SK-N-SH (cell line): ENCODE measurements at regions not wholly inside any gene's neighbourhood (a gene's known extent, or its start where the extent isn't known, plus 50 kb on each side); places are given as distances from the start of the nearest gene placed in this dataset.

ENCODE experiments used
- CTCF ChIA-PET: fragments of 300-600, 350-600 bp; formaldehyde crosslinking; extraction: SDS; loops from one replicate; lab custom pipeline; 2021; lab: Yijun Ruan, JAX
- POLR2A ChIA-PET: fragments of 350-600 bp; sonication (Branson Sonifier 250); formaldehyde crosslinking; extraction: SDS; loops from one replicate; lab custom pipeline; 2020; ENCODE audit warnings: antibody characterized with exemption, inconsistent platforms; lab: Yijun Ruan, JAX
- DNase-seq: peaks from one replicate; pipeline ENCODE4 v3.0.0; 2012
- H2AFZ ChIP-seq: fragments of 200-600 bp; sonication (generic); 2 replicates; pipeline ENCODE4 v1.8.1; 2016; ENCODE audit warnings: antibody characterized with exemption, mild to moderate bottlenecking, low read depth
- H3F3A ChIP-seq: fragments of 200-600 bp; sonication (generic); replicated peaks from 2 replicates; pipeline ENCODE3; 2016; ENCODE audit warnings: antibody characterized with exemption, mild to moderate bottlenecking; ENCODE audit not compliant: insufficient read depth
- H3K27ac ChIP-seq, 2 experiments: fragments of 200-500 bp in 1 of 2; fragments of 200-600 bp in 1 of 2; sonication (Bioruptor generic) in 1 of 2; sonication (generic), shearing (Covaris generic) in 1 of 2; 2 replicates each; pipeline versions ENCODE4 v1.5.1 to v1.6.1; 2014 to 2016; ENCODE audit warnings: low read depth in 2 of 2, inconsistent platforms in 1 of 2, low read length in 1 of 2, mild to moderate bottlenecking in 1 of 2, mixed read lengths in 1 of 2
- H3K27me3 ChIP-seq: fragments of 200-600 bp; sonication (generic), shearing (Covaris generic); 2 replicates; pipeline ENCODE4 v1.6.1; 2016; ENCODE audit warnings: mixed run types; ENCODE audit not compliant: insufficient read depth
- H3K36me3 ChIP-seq, 2 experiments: fragments of 200-500 bp in 1 of 2; fragments of 200-600 bp in 1 of 2; sonication (Bioruptor generic) in 1 of 2; sonication (generic) in 1 of 2; replicated peaks in 1 of 2; 2 replicates each; pipeline versions ENCODE3 to v1.5.1; 2014 to 2016; ENCODE audit warnings: low read length in 1 of 2, mild to moderate bottlenecking in 1 of 2; ENCODE audit not compliant: insufficient read depth in 2 of 2, control insufficient read depth in 1 of 2
- H3K4me1 ChIP-seq, 2 experiments: fragments of 200-500 bp in 1 of 2; fragments of 200-600 bp in 1 of 2; sonication (Bioruptor generic) in 1 of 2; sonication (generic), shearing (Covaris generic) in 1 of 2; 2 replicates each; pipeline versions ENCODE4 v1.5.1 to v1.6.1; 2014 to 2016; ENCODE audit warnings: low read depth in 1 of 2, low read length in 1 of 2, mixed run types in 1 of 2; ENCODE audit not compliant: insufficient read depth in 2 of 2, control insufficient read depth in 1 of 2
- H3K4me2 ChIP-seq: fragments of 200-600 bp; sonication (generic), shearing (Covaris generic); 2 replicates; pipeline ENCODE4 v1.6.1; 2017; ENCODE audit warnings: mixed run types
- H3K4me3 ChIP-seq, 2 experiments: fragments of 200-500 bp in 1 of 2; fragments of 200-600 bp in 1 of 2; sonication (Bioruptor generic) in 1 of 2; sonication (generic), shearing (Covaris generic) in 1 of 2; 2 replicates each; pipeline versions ENCODE4 v1.5.1 to v1.8.1; 2014 to 2016; ENCODE audit warnings: low read depth in 2 of 2, inconsistent platforms in 1 of 2, low read length in 1 of 2, mild to moderate bottlenecking in 1 of 2, mixed read lengths in 1 of 2, moderate library complexity in 1 of 2
- H3K79me2 ChIP-seq: fragments of 200-600 bp; sonication (generic); 2 replicates; pipeline ENCODE4 v1.8.1; 2017; ENCODE audit warnings: mild to moderate bottlenecking; ENCODE audit not compliant: insufficient read depth
- H3K9ac ChIP-seq: fragments of 200-600 bp; sonication (generic); 2 replicates; pipeline ENCODE4 v1.6.1; 2017; ENCODE audit warnings: mixed run types
- H3K9me2 ChIP-seq: fragments of 200-600 bp; sonication (generic); 2 replicates; pipeline ENCODE4 v1.6.1; 2017; ENCODE audit warnings: mixed run types
- H3K9me3 ChIP-seq: fragments of 200-600 bp; sonication (generic); 2 replicates; pipeline ENCODE4 v1.6.1; 2017; ENCODE audit warnings: mixed run types, mild to moderate bottlenecking, moderate library complexity
- H4K20me1 ChIP-seq: fragments of 200-600 bp; sonication (generic); 2 replicates; pipeline ENCODE4 v1.6.1; 2017; ENCODE audit warnings: mild to moderate bottlenecking, mixed run types; ENCODE audit not compliant: insufficient read depth
- EP300 ChIP-seq, 2 experiments: IDR thresholded peaks; 2 replicates each; pipeline versions ENCODE4 v1.4.0 to v1.6.1; 2012; ENCODE audit warnings: borderline replicate concordance in 1 of 2, low read depth in 1 of 2, low read length in 1 of 2
- EZH2phosphoT487 ChIP-seq: fragments of 200-600 bp; sonication (generic); IDR thresholded peaks from 2 replicates; pipeline ENCODE4 v1.6.1; 2017; ENCODE audit warnings: low read depth, mixed run types, mild to moderate bottlenecking, antibody characterized with exemption, moderate library complexity, borderline replicate concordance
- FOSL2 ChIP-seq: IDR thresholded peaks from 2 replicates; pipeline ENCODE4 v1.4.0; 2012; ENCODE audit warnings: low read depth, mild to moderate bottlenecking, moderate library complexity, borderline replicate concordance
- FOXM1 ChIP-seq: IDR thresholded peaks from 2 replicates; pipeline ENCODE4 v1.4.0; 2012; ENCODE audit warnings: low read depth, mild to moderate bottlenecking
- GABPA ChIP-seq: IDR thresholded peaks from 2 replicates; pipeline ENCODE4 v1.4.0; 2012; ENCODE audit warnings: low read depth, mild to moderate bottlenecking
- GATA2 ChIP-seq: sonication (generic); formaldehyde crosslinking; IDR thresholded peaks from 2 replicates; pipeline ENCODE4 v1.5.0; 2020; ENCODE audit warnings: mild to moderate bottlenecking, missing genetic modification reagents
- NFIC ChIP-seq: IDR thresholded peaks from 2 replicates; pipeline ENCODE4 v1.4.0; 2012; ENCODE audit warnings: borderline replicate concordance
- NRF1 ChIP-seq: IDR thresholded peaks from 2 replicates; pipeline ENCODE4 v1.6.1; 2012; ENCODE audit warnings: low read depth, mild to moderate bottlenecking, low read length
- PBX3 ChIP-seq: IDR thresholded peaks from 2 replicates; pipeline ENCODE4; 2012
- RAD21 ChIP-seq: IDR thresholded peaks from 2 replicates; pipeline ENCODE4 v1.6.1; 2012; ENCODE audit warnings: mild to moderate bottlenecking, low read length
- RCOR1 ChIP-seq: fragments of 150-350 bp; IDR thresholded peaks from 2 replicates; pipeline ENCODE4 v1.6.1; 2017; ENCODE audit warnings: antibody characterized with exemption, low read length
- RFX5 ChIP-seq: IDR thresholded peaks from 2 replicates; pipeline ENCODE4 v1.6.1; 2012; ENCODE audit warnings: mild to moderate bottlenecking, improper control_type of control experiment, low read length
- RXRA ChIP-seq: IDR thresholded peaks from 2 replicates; pipeline ENCODE4 v1.4.0; 2012; ENCODE audit warnings: low read depth, mild to moderate bottlenecking, borderline replicate concordance
- SIN3A ChIP-seq: IDR thresholded peaks from 2 replicates; pipeline ENCODE4 v1.6.1; 2012; ENCODE audit warnings: low read depth, mild to moderate bottlenecking, low read length, moderate library complexity, borderline replicate concordance
- TAF1 ChIP-seq: IDR thresholded peaks from 2 replicates; pipeline ENCODE4 v1.6.1; 2012; ENCODE audit warnings: low read depth, mild to moderate bottlenecking, low read length, moderate library complexity, borderline replicate concordance
- TEAD4 ChIP-seq: IDR thresholded peaks from 2 replicates; pipeline ENCODE4 v1.4.0; 2012; ENCODE audit warnings: mild to moderate bottlenecking, borderline replicate concordance; ENCODE audit not compliant: insufficient read depth
- YY1 ChIP-seq: IDR thresholded peaks from 2 replicates; pipeline ENCODE4 v1.4.0; 2012; ENCODE audit warnings: low read depth, mild to moderate bottlenecking
- WGBS: methylation state at CpG from one replicate; pipeline ENCODE4 v1.1.6; 2017; ENCODE audit warnings: low lambda C conversion rate; 5-methylcytosine and 5-hydroxymethylcytosine counted together
- TF ChIP-seq, protein P1 (sequence below): fragments of 150-350 bp; IDR thresholded peaks from 2 replicates; pipeline ENCODE4 v1.6.1; 2016; ENCODE audit warnings: mild to moderate bottlenecking, low read depth, low read length
- TF ChIP-seq, protein P2 (sequence below): fragments of 200-600 bp; sonication (generic); IDR thresholded peaks from 2 replicates; pipeline ENCODE4 v1.6.1; 2017; ENCODE audit warnings: antibody characterized with exemption, mild to moderate bottlenecking, moderate library complexity
- TF ChIP-seq, protein P3 (sequence below): IDR thresholded peaks from 2 replicates; pipeline ENCODE4 v1.6.1; 2012; ENCODE audit warnings: mild to moderate bottlenecking, low read depth, low read length, moderate library complexity

GRCh38 chr11:133698654-133699053 lies 146.7 kb downstream of the SPATA19 start:
- Histone ChIP-seq H3K36me3 (no peaks in the 10 kb centered on the region), H3K4me2 (no peak overlapping the region), H3K4me3 (no peak overlapping the region), H3K9me2 (no peaks in the 10 kb centered on the region), H3K27me3 (no peaks in the 10 kb centered on the region), H3K79me2 (no peaks in the 10 kb centered on the region), H3K9me3 (no peaks in the 10 kb centered on the region), H3K9ac (no peak overlapping the region)
- CTCF ChIA-PET: no interaction called here
- 7% methylated on average over 1 of the region's 1 CpG for WGBS
- TF ChIP-seq YY1 (no peak), EZH2phosphoT487 (no peak), GATA2 (CRISPR knock-in tag) (no peak), TEAD4 (no peak), RFX5 (no peak), RXRA (no peak), RAD21 (no peak), FOSL2 (no peak), EP300 (IDR thresholded peaks at IDR 0.05; ENCODE audit: borderline replicate concordance in 1 of 2, low read depth in 1 of 2, low read length in 1 of 2) (no peak), NFIC (no peak), GABPA (no peak), SIN3A (no peak), TAF1 (no peak), NRF1 (no peak), RCOR1 (no peak), PBX3 (no peak), FOXM1 (no peak)
- TF ChIP-seq, protein P1, sequence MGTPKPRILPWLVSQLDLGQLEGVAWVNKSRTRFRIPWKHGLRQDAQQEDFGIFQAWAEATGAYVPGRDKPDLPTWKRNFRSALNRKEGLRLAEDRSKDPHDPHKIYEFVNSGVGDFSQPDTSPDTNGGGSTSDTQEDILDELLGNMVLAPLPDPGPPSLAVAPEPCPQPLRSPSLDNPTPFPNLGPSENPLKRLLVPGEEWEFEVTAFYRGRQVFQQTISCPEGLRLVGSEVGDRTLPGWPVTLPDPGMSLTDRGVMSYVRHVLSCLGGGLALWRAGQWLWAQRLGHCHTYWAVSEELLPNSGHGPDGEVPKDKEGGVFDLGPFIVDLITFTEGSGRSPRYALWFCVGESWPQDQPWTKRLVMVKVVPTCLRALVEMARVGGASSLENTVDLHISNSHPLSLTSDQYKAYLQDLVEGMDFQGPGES: no peak
- TF ChIP-seq, protein P2, sequence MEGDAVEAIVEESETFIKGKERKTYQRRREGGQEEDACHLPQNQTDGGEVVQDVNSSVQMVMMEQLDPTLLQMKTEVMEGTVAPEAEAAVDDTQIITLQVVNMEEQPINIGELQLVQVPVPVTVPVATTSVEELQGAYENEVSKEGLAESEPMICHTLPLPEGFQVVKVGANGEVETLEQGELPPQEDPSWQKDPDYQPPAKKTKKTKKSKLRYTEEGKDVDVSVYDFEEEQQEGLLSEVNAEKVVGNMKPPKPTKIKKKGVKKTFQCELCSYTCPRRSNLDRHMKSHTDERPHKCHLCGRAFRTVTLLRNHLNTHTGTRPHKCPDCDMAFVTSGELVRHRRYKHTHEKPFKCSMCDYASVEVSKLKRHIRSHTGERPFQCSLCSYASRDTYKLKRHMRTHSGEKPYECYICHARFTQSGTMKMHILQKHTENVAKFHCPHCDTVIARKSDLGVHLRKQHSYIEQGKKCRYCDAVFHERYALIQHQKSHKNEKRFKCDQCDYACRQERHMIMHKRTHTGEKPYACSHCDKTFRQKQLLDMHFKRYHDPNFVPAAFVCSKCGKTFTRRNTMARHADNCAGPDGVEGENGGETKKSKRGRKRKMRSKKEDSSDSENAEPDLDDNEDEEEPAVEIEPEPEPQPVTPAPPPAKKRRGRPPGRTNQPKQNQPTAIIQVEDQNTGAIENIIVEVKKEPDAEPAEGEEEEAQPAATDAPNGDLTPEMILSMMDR: no peak
- TF ChIP-seq, protein P3, sequence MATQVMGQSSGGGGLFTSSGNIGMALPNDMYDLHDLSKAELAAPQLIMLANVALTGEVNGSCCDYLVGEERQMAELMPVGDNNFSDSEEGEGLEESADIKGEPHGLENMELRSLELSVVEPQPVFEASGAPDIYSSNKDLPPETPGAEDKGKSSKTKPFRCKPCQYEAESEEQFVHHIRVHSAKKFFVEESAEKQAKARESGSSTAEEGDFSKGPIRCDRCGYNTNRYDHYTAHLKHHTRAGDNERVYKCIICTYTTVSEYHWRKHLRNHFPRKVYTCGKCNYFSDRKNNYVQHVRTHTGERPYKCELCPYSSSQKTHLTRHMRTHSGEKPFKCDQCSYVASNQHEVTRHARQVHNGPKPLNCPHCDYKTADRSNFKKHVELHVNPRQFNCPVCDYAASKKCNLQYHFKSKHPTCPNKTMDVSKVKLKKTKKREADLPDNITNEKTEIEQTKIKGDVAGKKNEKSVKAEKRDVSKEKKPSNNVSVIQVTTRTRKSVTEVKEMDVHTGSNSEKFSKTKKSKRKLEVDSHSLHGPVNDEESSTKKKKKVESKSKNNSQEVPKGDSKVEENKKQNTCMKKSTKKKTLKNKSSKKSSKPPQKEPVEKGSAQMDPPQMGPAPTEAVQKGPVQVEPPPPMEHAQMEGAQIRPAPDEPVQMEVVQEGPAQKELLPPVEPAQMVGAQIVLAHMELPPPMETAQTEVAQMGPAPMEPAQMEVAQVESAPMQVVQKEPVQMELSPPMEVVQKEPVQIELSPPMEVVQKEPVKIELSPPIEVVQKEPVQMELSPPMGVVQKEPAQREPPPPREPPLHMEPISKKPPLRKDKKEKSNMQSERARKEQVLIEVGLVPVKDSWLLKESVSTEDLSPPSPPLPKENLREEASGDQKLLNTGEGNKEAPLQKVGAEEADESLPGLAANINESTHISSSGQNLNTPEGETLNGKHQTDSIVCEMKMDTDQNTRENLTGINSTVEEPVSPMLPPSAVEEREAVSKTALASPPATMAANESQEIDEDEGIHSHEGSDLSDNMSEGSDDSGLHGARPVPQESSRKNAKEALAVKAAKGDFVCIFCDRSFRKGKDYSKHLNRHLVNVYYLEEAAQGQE: no peak
- TF ChIP-seq, all 33 proteins: peak for 0
- Histone ChIP-seq H3K4me1 (no peaks in the 10 kb centered on the region), H2AFZ (no peak overlapping the region), H3K27ac (no peak overlapping the region), H3F3A (no peaks in the 10 kb centered on the region), H4K20me1 (no peaks in the 10 kb centered on the region)
- DNase-seq: no peak
- POLR2A ChIA-PET: no interaction called here
